K562 (cell line): ENCODE measurements at regions not wholly inside any gene's neighbourhood (a gene's known extent, or its start where the extent isn't known, plus 50 kb on each side); places are given as distances from the start of the nearest gene placed in this dataset.
"Not testable (repeated sequence)": the region's sequence is repeated elsewhere in the genome, so short reads cannot be mapped to it uniquely, and the experiment has no call there.

Experiments used
- CHD4 ChIP-seq: fragments of 200-600 bp; sonication (generic); IDR thresholded peaks from 3 replicates; pipeline ENCODE4 v1.6.1; 2012; ENCODE audit warnings: low read depth, mild to moderate bottlenecking, mixed read lengths, low read length, inconsistent platforms; ENCODE audit not compliant: insufficient read depth, insufficient replicate concordance, poor library complexity, severe bottlenecking
- ERF ChIP-seq: fragments of 450-650 bp; formaldehyde crosslinking; IDR thresholded peaks from 2 replicates; pipeline ENCODE4 v1.4.0; 2020; ENCODE audit warnings: mild to moderate bottlenecking, mixed read lengths
- HNRNPL ChIP-seq: fragments of 200-400 bp; formaldehyde crosslinking; IDR thresholded peaks from 2 replicates; pipeline ENCODE4 v1.6.1; 2017; ENCODE audit warnings: low read depth, mild to moderate bottlenecking, low read length
- NFRKB ChIP-seq: fragments of 450-650 bp; IDR thresholded peaks from 2 replicates; pipeline ENCODE4 v1.6.1; 2016; ENCODE audit warnings: low read depth
- SMAD3 ChIP-seq: fragments of 450-650 bp; formaldehyde crosslinking; conservative IDR thresholded peaks from 2 replicates; pipeline ENCODE4 v1.4.0; 2020; ENCODE audit warnings: mild to moderate bottlenecking
- SMARCA5 ChIP-seq: fragments of 450-650 bp; IDR thresholded peaks from 2 replicates; pipeline ENCODE4 v1.6.1; 2016
- TCF7L2 ChIP-seq: fragments of 150-350 bp; IDR thresholded peaks from 2 replicates; pipeline ENCODE4 v1.6.1; 2016; ENCODE audit warnings: low read depth, mild to moderate bottlenecking, low read length, moderate library complexity
- TF ChIP-seq, protein P1 (sequence below): fragments of 450-650 bp; formaldehyde crosslinking; IDR thresholded peaks from 2 replicates; pipeline ENCODE4 v1.4.0; 2020; ENCODE audit warnings: mild to moderate bottlenecking, mixed read lengths
- TF ChIP-seq, protein P2 (sequence below): fragments of 250-450 bp; sonication (Bioruptor Pico); IDR thresholded peaks from 2 replicates; pipeline ENCODE4 v1.4.0; 2020; ENCODE audit warnings: mild to moderate bottlenecking, moderate library complexity, borderline replicate concordance
- TF ChIP-seq, protein P3 (sequence below): sonication (generic); formaldehyde crosslinking; IDR thresholded peaks from 2 replicates; pipeline ENCODE4 v1.8.0; 2023; ENCODE audit warnings: mild to moderate bottlenecking, missing genetic modification reagents

DNA sequence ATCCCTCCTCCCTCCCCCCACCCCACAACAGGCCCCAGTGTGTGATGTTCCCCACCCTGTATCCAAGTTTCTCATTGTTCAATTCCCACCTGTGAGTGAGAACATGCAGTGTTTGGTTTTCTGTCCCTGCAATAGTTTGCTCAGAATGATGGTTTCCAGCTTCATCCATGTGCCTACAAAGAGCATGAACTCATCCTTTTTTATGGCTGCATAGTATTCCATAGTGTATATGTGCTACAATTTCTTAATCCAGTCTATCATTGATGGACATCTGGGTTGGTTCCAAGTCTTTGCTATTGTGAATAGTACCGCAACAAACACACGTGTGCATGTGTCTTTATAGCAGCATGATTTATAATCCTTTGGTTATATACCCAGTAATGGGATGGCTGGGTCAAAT lies 108.2 kb upstream of the SLC35F1 start:
- not testable (repeated sequence) for TF ChIP-seq SMAD3 (CRISPR knock-in tag); TCF7L2; SMARCA5; ERF; HNRNPL; CHD4; NFRKB
- TF ChIP-seq, protein P1, sequence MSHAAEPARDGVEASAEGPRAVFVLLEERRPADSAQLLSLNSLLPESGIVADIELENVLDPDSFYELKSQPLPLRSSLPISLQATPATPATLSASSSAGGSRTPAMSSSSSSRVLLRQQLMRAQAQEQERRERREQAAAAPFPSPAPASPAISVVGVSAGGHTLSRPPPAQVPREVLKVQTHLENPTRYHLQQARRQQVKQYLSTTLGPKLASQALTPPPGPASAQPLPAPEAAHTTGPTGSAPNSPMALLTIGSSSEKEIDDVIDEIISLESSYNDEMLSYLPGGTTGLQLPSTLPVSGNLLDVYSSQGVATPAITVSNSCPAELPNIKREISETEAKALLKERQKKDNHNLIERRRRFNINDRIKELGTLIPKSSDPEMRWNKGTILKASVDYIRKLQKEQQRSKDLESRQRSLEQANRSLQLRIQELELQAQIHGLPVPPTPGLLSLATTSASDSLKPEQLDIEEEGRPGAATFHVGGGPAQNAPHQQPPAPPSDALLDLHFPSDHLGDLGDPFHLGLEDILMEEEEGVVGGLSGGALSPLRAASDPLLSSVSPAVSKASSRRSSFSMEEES = not testable (repeated sequence)
- TF ChIP-seq, protein P2, sequence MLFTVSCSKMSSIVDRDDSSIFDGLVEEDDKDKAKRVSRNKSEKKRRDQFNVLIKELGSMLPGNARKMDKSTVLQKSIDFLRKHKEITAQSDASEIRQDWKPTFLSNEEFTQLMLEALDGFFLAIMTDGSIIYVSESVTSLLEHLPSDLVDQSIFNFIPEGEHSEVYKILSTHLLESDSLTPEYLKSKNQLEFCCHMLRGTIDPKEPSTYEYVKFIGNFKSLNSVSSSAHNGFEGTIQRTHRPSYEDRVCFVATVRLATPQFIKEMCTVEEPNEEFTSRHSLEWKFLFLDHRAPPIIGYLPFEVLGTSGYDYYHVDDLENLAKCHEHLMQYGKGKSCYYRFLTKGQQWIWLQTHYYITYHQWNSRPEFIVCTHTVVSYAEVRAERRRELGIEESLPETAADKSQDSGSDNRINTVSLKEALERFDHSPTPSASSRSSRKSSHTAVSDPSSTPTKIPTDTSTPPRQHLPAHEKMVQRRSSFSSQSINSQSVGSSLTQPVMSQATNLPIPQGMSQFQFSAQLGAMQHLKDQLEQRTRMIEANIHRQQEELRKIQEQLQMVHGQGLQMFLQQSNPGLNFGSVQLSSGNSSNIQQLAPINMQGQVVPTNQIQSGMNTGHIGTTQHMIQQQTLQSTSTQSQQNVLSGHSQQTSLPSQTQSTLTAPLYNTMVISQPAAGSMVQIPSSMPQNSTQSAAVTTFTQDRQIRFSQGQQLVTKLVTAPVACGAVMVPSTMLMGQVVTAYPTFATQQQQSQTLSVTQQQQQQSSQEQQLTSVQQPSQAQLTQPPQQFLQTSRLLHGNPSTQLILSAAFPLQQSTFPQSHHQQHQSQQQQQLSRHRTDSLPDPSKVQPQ (CRISPR knock-in tag) = not testable (repeated sequence)
- TF ChIP-seq, protein P3, sequence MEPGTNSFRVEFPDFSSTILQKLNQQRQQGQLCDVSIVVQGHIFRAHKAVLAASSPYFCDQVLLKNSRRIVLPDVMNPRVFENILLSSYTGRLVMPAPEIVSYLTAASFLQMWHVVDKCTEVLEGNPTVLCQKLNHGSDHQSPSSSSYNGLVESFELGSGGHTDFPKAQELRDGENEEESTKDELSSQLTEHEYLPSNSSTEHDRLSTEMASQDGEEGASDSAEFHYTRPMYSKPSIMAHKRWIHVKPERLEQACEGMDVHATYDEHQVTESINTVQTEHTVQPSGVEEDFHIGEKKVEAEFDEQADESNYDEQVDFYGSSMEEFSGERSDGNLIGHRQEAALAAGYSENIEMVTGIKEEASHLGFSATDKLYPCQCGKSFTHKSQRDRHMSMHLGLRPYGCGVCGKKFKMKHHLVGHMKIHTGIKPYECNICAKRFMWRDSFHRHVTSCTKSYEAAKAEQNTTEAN (CRISPR knock-in tag) = not testable (repeated sequence)
